IgD-negative memory B cell (primary cell): ENCODE measurements at regions not wholly inside any gene's neighbourhood (a gene's known extent, or its start where the extent isn't known, plus 50 kb on each side); places are given as distances from the start of the nearest gene placed in this dataset.
"Not testable (repeated sequence)": the region's sequence is repeated elsewhere in the genome, so short reads cannot be mapped to it uniquely, and the experiment has no call there.

Experiments used
- H3K27ac Mint-ChIP-seq, 3 donors: one replicate each; pipeline ENCODE4 v1.8.0; 2020 to 2022; ENCODE audit warnings: mild to moderate bottlenecking in 3 of 3, mixed read lengths in 3 of 3, moderate library complexity in 1 of 3
- H3K27me3 Mint-ChIP-seq: one replicate; pipeline ENCODE4 v1.8.0; 2021; ENCODE audit warnings: mixed read lengths
- H3K36me3 Mint-ChIP-seq: one replicate; pipeline ENCODE4 v1.8.0; 2020; ENCODE audit warnings: mild to moderate bottlenecking, mixed read lengths
- H3K4me1 Mint-ChIP-seq, 3 donors: one replicate each; pipeline ENCODE4 v1.8.0; 2020 to 2022; ENCODE audit warnings: mixed read lengths in 3 of 3, mild to moderate bottlenecking in 1 of 3
- H3K4me3 Mint-ChIP-seq, 4 donors: one replicate each; pipeline ENCODE4 v1.8.0; 2020 to 2022; ENCODE audit warnings: mild to moderate bottlenecking in 4 of 4, mixed read lengths in 4 of 4, moderate library complexity in 3 of 4
- H3K9me3 Mint-ChIP-seq, 3 donors: one replicate each; pipeline ENCODE4 v1.8.0; 2020 to 2021; ENCODE audit warnings: mixed read lengths in 3 of 3, mild to moderate bottlenecking in 1 of 3

- peaks cover 0 to 7% (median 5%) of the 10 kb centered on the region in 3 donors for H3K4me1 Mint-ChIP-seq
- H3K4me3 Mint-ChIP-seq = no peak overlapping the region
- H3K27ac Mint-ChIP-seq = no peak overlapping the region
- H3K27me3 Mint-ChIP-seq = peaks cover 11% of the 10 kb centered on the region
- peaks cover 2 to 5% (median 3%) of the 10 kb centered on the region in 3 donors for H3K9me3 Mint-ChIP-seq
- no peaks in the 10 kb centered on the region for H3K36me3 Mint-ChIP-seq
Measured at GRCh38 chr18:59820663-59821062, 79.1 kb upstream of the PMAIP1 start.

- no peak overlapping the region for H3K4me3 Mint-ChIP-seq
- H3K27me3 Mint-ChIP-seq = peaks cover 12% of the 10 kb centered on the region
- H3K36me3 Mint-ChIP-seq = no peaks in the 10 kb centered on the region
- H3K27ac Mint-ChIP-seq = no peak overlapping the region
- peaks cover 2 to 5% (median 3%) of the 10 kb centered on the region in 3 donors for H3K9me3 Mint-ChIP-seq
- H3K4me1 Mint-ChIP-seq = peaks cover 0 to 7% (median 5%) of the 10 kb centered on the region in 3 donors
Measured at GRCh38 chr18:59818769-59819168, 81.0 kb upstream of the PMAIP1 start.

- Mint-ChIP-seq H3K4me3 (no peak overlapping the region), H3K36me3 (no peaks in the 10 kb centered on the region), H3K27me3 (peaks cover 16% of the 10 kb centered on the region), H3K4me1 (peaks cover 0 to 7% (median 5%) of the 10 kb centered on the region in 3 donors), H3K9me3 (peaks cover 2 to 5% (median 3%) of the 10 kb centered on the region in 3 donors), H3K27ac (no peak overlapping the region)
Measured at GRCh38 chr18:59814891-59815290, 84.9 kb upstream of the PMAIP1 start.

- no peak overlapping the region for H3K4me3 Mint-ChIP-seq
- peaks cover 0 to 7% (median 4%) of the 10 kb centered on the region in 3 donors for H3K4me1 Mint-ChIP-seq
- H3K9me3 Mint-ChIP-seq = peaks cover 1 to 2% (median 2%) of the 10 kb centered on the region in 3 donors
- no peaks in the 10 kb centered on the region for H3K36me3 Mint-ChIP-seq
- H3K27me3 Mint-ChIP-seq = peaks cover 21% of the 10 kb centered on the region
- H3K27ac Mint-ChIP-seq = peak overlapping the region in 1 of 3 donors; percentile 40
Measured at GRCh38 chr18:59813942-59814341, 85.9 kb upstream of the PMAIP1 start.

GRCh38 chr18:59810735-59811520 is 88.9 kb upstream of the PMAIP1 start:
- no peaks in the 10 kb centered on the region for H3K9me3 Mint-ChIP-seq
- H3K27me3 Mint-ChIP-seq = peaks cover 19% of the 10 kb centered on the region
- no peak overlapping the region for H3K4me3 Mint-ChIP-seq
- peaks cover 0 to 5% (median 0%) of the 10 kb centered on the region in 3 donors for H3K4me1 Mint-ChIP-seq
- H3K27ac Mint-ChIP-seq = no peak overlapping the region
- peaks cover 1% of the 10 kb centered on the region for H3K36me3 Mint-ChIP-seq

- Mint-ChIP-seq H3K27me3 (peaks cover 19% of the 10 kb centered on the region), H3K36me3 (peaks cover 1% of the 10 kb centered on the region), H3K4me3 (no peak overlapping the region), H3K4me1 (peaks cover 0 to 5% (median 0%) of the 10 kb centered on the region in 3 donors), H3K9me3 (no peaks in the 10 kb centered on the region), H3K27ac (no peak overlapping the region)
Measured at GRCh38 chr18:59810183-59810582, 89.6 kb upstream of the PMAIP1 start.

- Mint-ChIP-seq H3K27ac (no peak overlapping the region), H3K4me1 (peaks cover 0 to 3% (median 2%) of the 10 kb centered on the region in 3 donors), H3K36me3 (no peaks in the 10 kb centered on the region), H3K4me3 (peak overlapping the region in 1 of 4 donors; percentile 15), H3K27me3 (peaks cover 2% of the 10 kb centered on the region), H3K9me3 (no peaks in the 10 kb centered on the region)
Measured at GRCh38 chr18:59802031-59802430, 97.8 kb upstream of the PMAIP1 start.

- peaks cover 2% of the 10 kb centered on the region for H3K27me3 Mint-ChIP-seq
- H3K9me3 Mint-ChIP-seq = no peaks in the 10 kb centered on the region
- no peak overlapping the region for H3K27ac Mint-ChIP-seq
- H3K4me1 Mint-ChIP-seq = peaks cover 0 to 3% (median 2%) of the 10 kb centered on the region in 3 donors
- H3K4me3 Mint-ChIP-seq = peak overlapping the region in 1 of 4 donors; percentile 15
- no peaks in the 10 kb centered on the region for H3K36me3 Mint-ChIP-seq
Measured at GRCh38 chr18:59801576-59801975, 98.2 kb upstream of the PMAIP1 start.

GRCh38 chr18:59800897-59801296 is 98.9 kb upstream of the PMAIP1 start:
- Mint-ChIP-seq H3K27ac (no peak overlapping the region), H3K27me3 (peaks cover 2% of the 10 kb centered on the region), H3K4me1 (peaks cover 0 to 3% (median 2%) of the 10 kb centered on the region in 3 donors), H3K9me3 (no peaks in the 10 kb centered on the region), H3K36me3 (no peaks in the 10 kb centered on the region), H3K4me3 (no peak overlapping the region)

- H3K4me3 Mint-ChIP-seq = no peak overlapping the region
- peaks cover 4% of the 10 kb centered on the region for H3K36me3 Mint-ChIP-seq
- H3K27me3 Mint-ChIP-seq = peaks cover 2% of the 10 kb centered on the region
- no peak overlapping the region for H3K27ac Mint-ChIP-seq
- H3K4me1 Mint-ChIP-seq = peaks cover 0 to 3% (median 2%) of the 10 kb centered on the region in 3 donors
- H3K9me3 Mint-ChIP-seq = no peaks in the 10 kb centered on the region
Measured at GRCh38 chr18:59799383-59800015, 100.3 kb upstream of the PMAIP1 start.

- Mint-ChIP-seq H3K36me3 (peaks cover 4% of the 10 kb centered on the region), H3K4me1 (peaks cover 0 to 2% (median 0%) of the 10 kb centered on the region in 3 donors), H3K27ac (no peak overlapping the region), H3K27me3 (peaks cover 2% of the 10 kb centered on the region), H3K4me3 (no peak overlapping the region), H3K9me3 (no peaks in the 10 kb centered on the region)
Measured at GRCh38 chr18:59795882-59796281, 98.7 kb upstream of the CCBE1 start.

- Mint-ChIP-seq H3K27ac (no peak overlapping the region), H3K27me3 (no peaks in the 10 kb centered on the region), H3K9me3 (no peaks in the 10 kb centered on the region), H3K4me1 (peaks cover 0 to 2% (median 0%) of the 10 kb centered on the region in 3 donors), H3K36me3 (peaks cover 4% of the 10 kb centered on the region), H3K4me3 (no peak overlapping the region)
Measured at GRCh38 chr18:59792353-59792752, 95.1 kb upstream of the CCBE1 start.

GRCh38 chr18:59790346-59790936 is 93.2 kb upstream of the CCBE1 start:
- not testable (repeated sequence) for H3K4me3 Mint-ChIP-seq, H3K9me3 Mint-ChIP-seq, H3K27me3 Mint-ChIP-seq, H3K4me1 Mint-ChIP-seq, H3K36me3 Mint-ChIP-seq, H3K27ac Mint-ChIP-seq

- Mint-ChIP-seq H3K9me3 (no peaks in the 10 kb centered on the region), H3K27me3 (no peaks in the 10 kb centered on the region), H3K27ac (no peak overlapping the region), H3K4me1 (peaks cover 0 to 2% (median 0%) of the 10 kb centered on the region in 3 donors), H3K4me3 (no peak overlapping the region), H3K36me3 (no peaks in the 10 kb centered on the region)
Measured at GRCh38 chr18:59788791-59789106, 91.5 kb upstream of the CCBE1 start.

GRCh38 chr18:59787998-59788790 is 91.0 kb upstream of the CCBE1 start:
- peaks cover 0 to 2% (median 0%) of the 10 kb centered on the region in 3 donors for H3K4me1 Mint-ChIP-seq
- peaks cover 2% of the 10 kb centered on the region for H3K27me3 Mint-ChIP-seq
- no peak overlapping the region for H3K4me3 Mint-ChIP-seq
- no peak overlapping the region for H3K27ac Mint-ChIP-seq
- no peaks in the 10 kb centered on the region for H3K9me3 Mint-ChIP-seq
- no peaks in the 10 kb centered on the region for H3K36me3 Mint-ChIP-seq
